Naive thymus-derived CD8-positive, alpha-beta T cell (primary cell): ENCODE measurements at regions not wholly inside any gene's neighbourhood (a gene's known extent, or its start where the extent isn't known, plus 50 kb on each side); places are given as distances from the start of the nearest gene placed in this dataset.

Experiments
- ATAC-seq, 2 donors: fragments of 150-1000 bp; cut with Tn5 transposase in 1 of 2; sonication (Bioruptor Pico), chemical (Tn5 transposase) in 1 of 2; 1 replicate in 1 of 2; 2 replicates in 1 of 2; pipeline ENCODE4 v1.10.0; 2021; ENCODE audit warnings: mild to moderate bottlenecking in 2 of 2, moderate library complexity in 2 of 2
- POLR2A ChIA-PET: fragments of 350-600 bp; sonication (Branson Sonifier 250); formaldehyde crosslinking; loops from one replicate; lab custom pipeline; 2021; ENCODE audit warnings: antibody characterized with exemption; lab: Charles Lee
- DNase-seq, 10 donors: peaks; one replicate each; pipeline versions ENCODE4 v3.0.0 to v3.0.0-alpha.2; 2020 to 2022
- H3K27ac Mint-ChIP-seq, 10 donors: one replicate each; pipeline ENCODE4 v1.8.0; 2020 to 2022; ENCODE audit warnings: mild to moderate bottlenecking in 10 of 10, mixed read lengths in 10 of 10, moderate library complexity in 4 of 10, inconsistent platforms in 1 of 10
- H3K27me3 Mint-ChIP-seq, 5 donors: one replicate each; pipeline ENCODE4 v1.8.0; 2021 to 2022; ENCODE audit warnings: mixed read lengths in 5 of 5
- H3K36me3 Mint-ChIP-seq, 3 donors: one replicate each; pipeline ENCODE4 v1.8.0; 2020 to 2022; ENCODE audit warnings: mixed read lengths in 3 of 3, mild to moderate bottlenecking in 2 of 3, inconsistent platforms in 1 of 3
- H3K4me1 Mint-ChIP-seq, 4 donors: one replicate each; pipeline ENCODE4 v1.8.0; 2021 to 2022; ENCODE audit warnings: mixed read lengths in 4 of 4
- H3K4me3 Mint-ChIP-seq, 10 donors: one replicate each; pipeline ENCODE4 v1.8.0; 2020 to 2022; ENCODE audit warnings: mild to moderate bottlenecking in 10 of 10, mixed read lengths in 10 of 10, moderate library complexity in 6 of 10, inconsistent platforms in 1 of 10
- H3K9me3 Mint-ChIP-seq, 9 donors: one replicate each; pipeline ENCODE4 v1.8.0; 2020 to 2022; ENCODE audit warnings: mixed read lengths in 9 of 9, mild to moderate bottlenecking in 3 of 9, inconsistent platforms in 1 of 9, moderate library complexity in 1 of 9

- no peaks in the 10 kb centered on the region for H3K36me3 Mint-ChIP-seq
- POLR2A ChIA-PET = no interaction called here
- peaks cover 0 to 8% (median 0%) of the 10 kb centered on the region in 5 donors for H3K27me3 Mint-ChIP-seq
- no peak for ATAC-seq
- H3K27ac Mint-ChIP-seq = no peak overlapping the region
- no peaks in the 10 kb centered on the region for H3K9me3 Mint-ChIP-seq
- no peak overlapping the region for H3K4me3 Mint-ChIP-seq
- DNase-seq = no peak
- H3K4me1 Mint-ChIP-seq = no peaks in the 10 kb centered on the region
These were observed 166.3 kb upstream of the HDAC4 start for GRCh38 chr2:239566995-239567568.

DNA sequence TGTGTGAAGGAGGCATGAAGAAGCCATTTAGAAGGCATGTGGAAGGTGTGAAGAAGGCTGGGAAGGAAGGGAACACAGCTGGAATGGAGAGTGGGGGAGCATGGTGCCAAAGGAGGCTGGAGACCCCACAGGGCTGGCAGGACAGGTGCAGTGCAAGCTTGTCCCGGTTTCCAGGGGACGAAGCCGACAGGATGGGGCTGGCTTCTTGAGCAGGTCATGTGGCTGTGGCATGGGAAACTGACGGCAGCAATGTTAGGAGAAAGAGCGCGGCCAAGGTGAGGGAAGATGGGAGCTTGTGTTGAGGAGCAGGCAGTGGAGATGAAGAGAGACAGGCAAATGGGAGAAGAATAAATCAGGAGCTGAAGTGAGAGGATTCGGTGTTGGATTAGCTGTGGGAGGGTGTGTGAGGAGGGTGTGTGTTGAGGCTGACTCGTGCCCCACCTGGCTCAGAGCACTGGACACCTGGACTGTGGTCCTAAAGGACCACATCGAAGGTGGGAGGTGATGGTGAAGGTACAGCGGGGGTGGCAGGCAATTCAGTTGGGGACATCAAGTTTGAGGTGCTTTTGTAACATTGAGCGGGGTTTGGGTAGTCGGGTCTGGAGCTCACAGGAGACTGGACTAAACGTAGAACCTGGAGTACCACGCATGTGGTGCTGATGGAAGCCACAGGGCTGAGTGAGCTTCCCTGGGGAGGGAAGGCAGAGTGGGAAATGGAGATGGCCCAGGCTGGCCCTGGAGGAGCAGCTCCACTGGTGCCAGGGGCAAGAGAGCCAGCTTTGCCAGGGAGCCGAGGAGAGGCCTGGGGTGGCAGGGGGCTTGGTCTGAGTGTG is 165.6 kb upstream of the HDAC4 start:
- H3K36me3 Mint-ChIP-seq = no peaks in the 10 kb centered on the region
- H3K4me3 Mint-ChIP-seq = no peak overlapping the region
- no peak overlapping the region for H3K27ac Mint-ChIP-seq
- DNase-seq (no peak), ATAC-seq (no peak)
- POLR2A ChIA-PET = no interaction called here
- H3K4me1 Mint-ChIP-seq = no peaks in the 10 kb centered on the region
- H3K9me3 Mint-ChIP-seq = no peaks in the 10 kb centered on the region
- peaks cover 0 to 8% (median 0%) of the 10 kb centered on the region in 5 donors for H3K27me3 Mint-ChIP-seq

- Mint-ChIP-seq H3K9me3 (no peaks in the 10 kb centered on the region), H3K36me3 (no peaks in the 10 kb centered on the region), H3K4me3 (no peak overlapping the region), H3K4me1 (no peaks in the 10 kb centered on the region), H3K27ac (no peak overlapping the region), H3K27me3 (peaks cover 0 to 8% (median 0%) of the 10 kb centered on the region in 5 donors)
- no peak for ATAC-seq
- no peak for DNase-seq
- POLR2A ChIA-PET = no interaction called here
These were observed 163.8 kb upstream of the HDAC4 start for GRCh38 chr2:239564587-239564986.

DNA sequence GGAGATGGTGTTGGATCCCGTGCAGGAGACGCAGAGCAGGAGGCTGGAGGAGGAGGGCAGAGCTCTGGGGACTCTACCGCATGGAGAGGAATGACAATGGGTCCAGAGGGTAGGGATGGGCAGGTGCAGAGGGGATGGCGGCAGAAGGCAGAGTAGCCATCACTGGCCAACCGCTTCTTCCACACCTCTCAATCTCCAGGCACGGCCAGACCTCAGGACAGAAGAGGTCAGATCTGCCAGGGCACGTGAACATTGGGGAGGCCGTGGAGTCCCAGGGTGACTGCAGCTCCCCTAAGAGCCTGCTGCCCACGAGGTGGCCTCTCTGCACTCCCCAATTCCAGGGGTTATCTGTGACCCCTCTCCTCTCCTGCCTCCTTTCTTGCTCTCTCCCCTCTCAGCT is 162.7 kb upstream of the HDAC4 start:
- Mint-ChIP-seq H3K4me3 (no peak overlapping the region), H3K27me3 (peaks cover 0 to 10% (median 0%) of the 10 kb centered on the region in 5 donors), H3K4me1 (no peaks in the 10 kb centered on the region), H3K9me3 (no peaks in the 10 kb centered on the region), H3K27ac (no peak overlapping the region), H3K36me3 (no peaks in the 10 kb centered on the region)
- DNase-seq = no peak
- POLR2A ChIA-PET = no interaction called here
- no peak for ATAC-seq

- no peak overlapping the region for H3K4me3 Mint-ChIP-seq
- H3K27ac Mint-ChIP-seq = no peak overlapping the region
- no peaks in the 10 kb centered on the region for H3K9me3 Mint-ChIP-seq
- H3K36me3 Mint-ChIP-seq = no peaks in the 10 kb centered on the region
- ATAC-seq (no peak), DNase-seq (no peak)
- peaks cover 0 to 10% (median 0%) of the 10 kb centered on the region in 5 donors for H3K27me3 Mint-ChIP-seq
- POLR2A ChIA-PET = no interaction called here
- no peaks in the 10 kb centered on the region for H3K4me1 Mint-ChIP-seq
These were observed 160.7 kb upstream of the HDAC4 start for GRCh38 chr2:239561446-239562001.

GRCh38 chr2:239559417-239560261 is 158.8 kb upstream of the HDAC4 start:
- no peaks in the 10 kb centered on the region for H3K36me3 Mint-ChIP-seq
- H3K27me3 Mint-ChIP-seq = peaks cover 0 to 10% (median 1%) of the 10 kb centered on the region in 5 donors
- no peak overlapping the region for H3K4me3 Mint-ChIP-seq
- H3K27ac Mint-ChIP-seq = no peak overlapping the region
- POLR2A ChIA-PET = no interaction called here
- no peaks in the 10 kb centered on the region for H3K9me3 Mint-ChIP-seq
- H3K4me1 Mint-ChIP-seq = no peaks in the 10 kb centered on the region
- no peak for ATAC-seq
- DNase-seq = no peak

DNA sequence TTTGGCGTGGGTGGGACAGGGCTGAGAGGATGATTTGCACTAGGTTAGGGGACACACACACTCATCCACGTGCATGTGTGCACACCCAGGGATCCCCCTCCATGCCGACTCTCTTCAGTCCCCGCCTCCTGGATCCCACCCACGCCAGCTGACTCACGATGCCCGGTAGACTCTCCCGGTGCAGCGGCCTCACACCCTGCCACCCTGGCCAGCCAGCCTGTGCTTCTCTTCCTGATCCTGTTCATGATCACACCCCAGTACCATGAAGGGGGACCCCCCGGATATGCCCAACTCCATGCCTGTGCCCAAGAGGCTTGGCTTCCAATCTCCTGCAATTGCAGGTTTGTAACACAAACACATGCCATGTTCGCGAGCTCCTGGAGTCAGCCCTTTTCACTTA is 157.8 kb upstream of the HDAC4 start:
- Mint-ChIP-seq H3K9me3 (no peaks in the 10 kb centered on the region), H3K27me3 (peaks cover 0 to 10% (median 2%) of the 10 kb centered on the region in 5 donors), H3K36me3 (no peaks in the 10 kb centered on the region), H3K4me1 (peaks cover 0 to 1% (median under 1%) of the 10 kb centered on the region in 4 donors), H3K4me3 (no peak overlapping the region), H3K27ac (no peak overlapping the region)
- ATAC-seq (no peak), DNase-seq (no peak)
- POLR2A ChIA-PET = no interaction called here

GRCh38 chr2:239557516-239557915 is 156.7 kb upstream of the HDAC4 start:
- no peak for DNase-seq
- Mint-ChIP-seq H3K4me1 (peaks cover 0 to 11% (median 7%) of the 10 kb centered on the region in 4 donors), H3K27ac (no peak overlapping the region), H3K27me3 (peaks cover 0 to 10% (median 2%) of the 10 kb centered on the region in 5 donors), H3K9me3 (no peaks in the 10 kb centered on the region), H3K4me3 (no peak overlapping the region), H3K36me3 (no peaks in the 10 kb centered on the region)
- ATAC-seq = no peak
- POLR2A ChIA-PET = no interaction called here

- H3K4me3 Mint-ChIP-seq = no peak overlapping the region
- peaks cover 0 to 10% (median 2%) of the 10 kb centered on the region in 5 donors for H3K27me3 Mint-ChIP-seq
- no peak for DNase-seq
- H3K27ac Mint-ChIP-seq = no peak overlapping the region
- ATAC-seq = no peak
- no peaks in the 10 kb centered on the region for H3K9me3 Mint-ChIP-seq
- H3K4me1 Mint-ChIP-seq = peaks cover 0 to 11% (median 7%) of the 10 kb centered on the region in 4 donors
- POLR2A ChIA-PET = no interaction called here
- no peaks in the 10 kb centered on the region for H3K36me3 Mint-ChIP-seq
These were observed 154.7 kb upstream of the HDAC4 start for GRCh38 chr2:239555571-239555905.

GRCh38 chr2:239554766-239555570 is 154.1 kb upstream of the HDAC4 start:
- no peaks in the 10 kb centered on the region for H3K9me3 Mint-ChIP-seq
- no peak for ATAC-seq
- H3K4me1 Mint-ChIP-seq = peaks cover 0 to 11% (median 7%) of the 10 kb centered on the region in 4 donors
- POLR2A ChIA-PET = no interaction called here
- H3K36me3 Mint-ChIP-seq = no peaks in the 10 kb centered on the region
- H3K27ac Mint-ChIP-seq = no peak overlapping the region
- H3K27me3 Mint-ChIP-seq = peaks cover 0 to 12% (median 2%) of the 10 kb centered on the region in 5 donors
- peak in 1 of 10 donors; percentile 52 for DNase-seq
- no peak overlapping the region for H3K4me3 Mint-ChIP-seq

DNA sequence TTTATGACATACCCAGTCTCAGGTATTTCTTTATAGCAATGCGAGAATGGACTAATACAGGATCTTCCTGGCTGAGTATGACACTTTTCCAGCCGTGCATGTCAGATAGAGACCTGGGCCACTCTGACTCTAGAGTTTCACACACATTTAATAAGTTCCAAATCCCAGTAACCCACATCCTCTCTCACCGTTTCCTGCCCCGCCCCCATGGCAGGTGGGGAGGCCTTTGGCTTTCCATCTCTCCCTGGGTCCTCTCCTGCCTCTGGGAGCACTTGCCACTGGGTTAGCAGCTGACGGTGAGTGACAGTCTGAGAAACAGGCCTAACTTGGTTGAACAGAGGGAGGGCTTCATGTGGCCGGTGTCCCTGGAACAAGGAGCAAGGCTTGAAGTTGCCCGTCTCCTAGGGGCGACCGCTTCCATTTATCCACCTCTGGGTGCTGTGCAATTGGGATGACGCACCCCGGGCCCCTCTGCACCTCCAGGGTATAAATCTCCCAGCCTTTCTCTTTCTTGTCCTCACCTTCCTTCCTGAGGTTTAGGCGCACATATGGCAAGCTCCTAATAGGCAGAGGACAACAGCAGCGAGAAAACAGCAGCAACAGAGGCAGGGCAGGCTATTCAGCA is 152.7 kb upstream of the HDAC4 start:
- Mint-ChIP-seq H3K36me3 (no peaks in the 10 kb centered on the region), H3K4me1 (peaks cover 4 to 23% (median 12%) of the 10 kb centered on the region in 4 donors), H3K9me3 (no peaks in the 10 kb centered on the region), H3K27me3 (peaks cover 3 to 13% (median 7%) of the 10 kb centered on the region in 5 donors), H3K27ac (peak overlapping the region in 1 of 10 donors; percentile 28), H3K4me3 (no peak overlapping the region)
- POLR2A ChIA-PET = no interaction called here
- DNase-seq (no peak), ATAC-seq (no peak)
